Transverse colon (tissue), 3 donors: ENCODE measurements at regions not wholly inside any gene's neighbourhood (a gene's known extent, or its start where the extent isn't known, plus 50 kb on each side); places are given as distances from the start of the nearest gene placed in this dataset.

Experiments used
- CTCF ChIP-seq, 5 experiments: fragments of 200-600 bp in 3 of 5; fragments of 450-650 bp in 2 of 5; sonication (generic) in 3 of 5; IDR thresholded peaks; 1 replicate in 2 of 5; 2 replicates in 3 of 5; pipeline ENCODE4 v1.5.1; 2016 to 2017; ENCODE audit warnings: antibody characterized with exemption in 5 of 5, inconsistent platforms in 3 of 5, mild to moderate bottlenecking in 2 of 5, moderate library complexity in 1 of 5
- POLR2A ChIP-seq: fragments of 450-650 bp; IDR thresholded peaks from one replicate; pipeline ENCODE4 v1.6.1; 2016; ENCODE audit warnings: antibody characterized with exemption, mild to moderate bottlenecking, moderate library complexity

- no peak for TF ChIP-seq CTCF (IDR thresholded peaks at IDR 0.05)
- no peak for TF ChIP-seq POLR2A
Observed at GRCh38 chr11:22927793-22928192, 67.5 kb upstream of the CCDC179 start.
